WTC11 (cell line): ENCODE measurements at regions not wholly inside any gene's neighbourhood (a gene's known extent, or its start where the extent isn't known, plus 50 kb on each side); places are given as distances from the start of the nearest gene placed in this dataset.

ENCODE experiments used
- NFYB ChIP-seq: sonication (generic); formaldehyde crosslinking; conservative IDR thresholded peaks from 2 replicates; pipeline ENCODE4 v1.8.0; 2022; ENCODE audit warnings: low read depth, missing genetic modification reagents
- USF2 ChIP-seq: sonication (generic); formaldehyde crosslinking; IDR thresholded peaks from 2 replicates; pipeline ENCODE4 v1.8.1; 2023; ENCODE audit warnings: mild to moderate bottlenecking, missing genetic modification reagents, moderate library complexity

GRCh38 chr3:194285024-194285849 is 65.9 kb downstream of the CPN2 start:
- no peak for TF ChIP-seq NFYB
- TF ChIP-seq USF2 (CRISPR knock-in tag) = no peak
